HCT116 (cell line): ENCODE measurements at regions not wholly inside any gene's neighbourhood (a gene's known extent, or its start where the extent isn't known, plus 50 kb on each side); places are given as distances from the start of the nearest gene placed in this dataset.

Source experiments
- ATAC-seq: fragments of 200-7000 bp; cut with Tn5 transposase; 2 replicates; pipeline ENCODE4 v1.9.1; 2020; ENCODE audit warnings: mild to moderate bottlenecking, moderate library complexity
- BruUV-seq: library from RNA; stranded (reverse); fragments of 400-500 nt; replicated peaks from 2 replicates; lab custom pipeline; 2021; lab: Mats Ljungman, UMichigan
- CTCF ChIA-PET: fragments of 300-600 bp; sonication (Branson Sonifier 250); formaldehyde crosslinking; loops from one replicate; lab custom pipeline; 2021; ENCODE audit warnings: antibody characterized with exemption; lab: Charles Lee
- POLR2A ChIA-PET: fragments of 300-600, 350-600 bp; sonication (Branson Sonifier 250); formaldehyde crosslinking; loops from one replicate; lab custom pipeline; 2021; ENCODE audit warnings: antibody characterized with exemption; lab: Charles Lee
- RAD21 ChIA-PET, 2 experiments: fragments of 300-600 bp; sonication (Branson Sonifier 250); formaldehyde crosslinking; loops; one replicate each; lab custom pipeline; 2023; ENCODE audit warnings: low total read pairs in 2 of 2; ENCODE audit not compliant: uncharacterized antibody in 2 of 2, unreplicated experiment in 2 of 2, low non-redundant PET in 1 of 2; lab: Charles Lee
- DNase-seq: peaks from one replicate; pipeline ENCODE4 v3.0.0-alpha.2; 2010; ENCODE audit warnings: low read depth, low spot score
- H2AFZ ChIP-seq: fragments of 200-600 bp; shearing (Covaris generic), sonication (generic); 2 replicates; pipeline ENCODE4 v1.6.1; 2017; ENCODE audit warnings: low read depth, mixed run types, mixed read lengths, antibody characterized with exemption, low read length; ENCODE audit not compliant: poor library complexity, severe bottlenecking
- H3K27ac ChIP-seq: 2 replicates; pipeline ENCODE4 v1.5.1; 2012; ENCODE audit warnings: low read depth, low read length
- H3K27me3 ChIP-seq: fragments of 200-600 bp; sonication (generic); 2 replicates; pipeline ENCODE4 v1.6.1; 2016; ENCODE audit warnings: mixed run types, low read length, mixed read lengths; ENCODE audit not compliant: insufficient read depth
- H3K36me3 ChIP-seq, 2 experiments: fragments of 200-500 bp in 1 of 2; fragments of 200-600 bp in 1 of 2; sonication (Bioruptor generic) in 1 of 2; sonication (generic) in 1 of 2; 2 replicates each; pipeline versions ENCODE4 v1.5.1 to v1.6.1; 2014 to 2016; ENCODE audit warnings: low read length in 2 of 2, inconsistent platforms in 1 of 2, mixed read lengths in 1 of 2, mixed run types in 1 of 2; ENCODE audit not compliant: insufficient read depth in 2 of 2, control insufficient read depth in 1 of 2
- H3K4me1 ChIP-seq, 2 experiments: fragments of 200-600 bp in 1 of 2; sonication (generic) in 1 of 2; 2 replicates each; pipeline versions ENCODE4 v1.5.1 to v1.6.1; 2012 to 2017; ENCODE audit warnings: low read length in 2 of 2, inconsistent platforms in 1 of 2, mild to moderate bottlenecking in 1 of 2, mixed read lengths in 1 of 2, mixed run types in 1 of 2, moderate library complexity in 1 of 2; ENCODE audit not compliant: insufficient read depth in 2 of 2, control insufficient read depth in 1 of 2
- H3K4me2 ChIP-seq: fragments of 200-600 bp; sonication (generic); 2 replicates; pipeline ENCODE4 v1.6.1; 2017; ENCODE audit warnings: mixed run types, low read length, mixed read lengths
- H3K4me3 ChIP-seq, 2 experiments: fragments of 200-600 bp in 1 of 2; sonication (generic) in 1 of 2; replicated peaks in 1 of 2; 2 replicates each; pipeline ENCODE4 v1.5.1; 2011 to 2016; ENCODE audit warnings: low read length in 2 of 2, control low read depth in 1 of 2, low read depth in 1 of 2, mild to moderate bottlenecking in 1 of 2, mixed read lengths in 1 of 2, mixed run types in 1 of 2
- H3K79me2 ChIP-seq: fragments of 200-600 bp; sonication (generic); 2 replicates; pipeline ENCODE4 v1.6.1; 2017; ENCODE audit warnings: mild to moderate bottlenecking, mixed run types, low read length, moderate library complexity, mixed read lengths; ENCODE audit not compliant: insufficient read depth
- H3K9ac ChIP-seq: fragments of 200-600 bp; sonication (generic); 2 replicates; pipeline ENCODE4 v1.6.1; 2016; ENCODE audit warnings: low read length, mixed read lengths
- H3K9me2 ChIP-seq: fragments of 200-600 bp; sonication (generic), shearing (Covaris generic); 2 replicates; pipeline ENCODE4 v1.6.1; 2017; ENCODE audit warnings: mixed run types, mild to moderate bottlenecking, moderate library complexity; ENCODE audit not compliant: insufficient read depth
- H3K9me3 ChIP-seq, 2 experiments: fragments of 200-500 bp in 1 of 2; fragments of 200-600 bp in 1 of 2; sonication (Bioruptor generic) in 1 of 2; sonication (generic) in 1 of 2; 2 replicates each; pipeline ENCODE4 v1.6.1; 2014 to 2017; ENCODE audit warnings: low read length in 2 of 2, mixed read lengths in 2 of 2, inconsistent platforms in 1 of 2, low read depth in 1 of 2, mild to moderate bottlenecking in 1 of 2, mixed run types in 1 of 2, moderate library complexity in 1 of 2; ENCODE audit not compliant: control insufficient read depth in 1 of 2, insufficient read depth in 1 of 2
- H4K20me1 ChIP-seq: fragments of 200-600 bp; sonication (generic), shearing (Covaris generic); 2 replicates; pipeline ENCODE4 v1.6.1; 2017; ENCODE audit warnings: mixed run types, mild to moderate bottlenecking, moderate library complexity; ENCODE audit not compliant: insufficient read depth
- CEBPB ChIP-seq: IDR thresholded peaks from 2 replicates; pipeline ENCODE4 v1.6.1; 2012; ENCODE audit warnings: low read depth
- POLR2A ChIP-seq: IDR thresholded peaks from 2 replicates; pipeline ENCODE4 v1.7.0; 2011; ENCODE audit warnings: borderline replicate concordance; ENCODE audit not compliant: insufficient read depth, insufficient read length; ENCODE audit errors: extremely low read depth
- RAD21 ChIP-seq: IDR thresholded peaks from 2 replicates; pipeline ENCODE4 v1.6.1; 2012; ENCODE audit warnings: low read depth, mild to moderate bottlenecking
- REST ChIP-seq: IDR thresholded peaks from 2 replicates; pipeline ENCODE4 v1.6.1; 2012; ENCODE audit warnings: low read depth
- SRF ChIP-seq: IDR thresholded peaks from 2 replicates; pipeline ENCODE4 v1.6.1; 2012; ENCODE audit warnings: low read depth
- ZFX ChIP-seq: fragments of 450-650 bp; IDR thresholded peaks from 2 replicates; pipeline ENCODE4 v1.6.1; 2017
- intact Hi-C: fragments of 100-400 bp; cut with micrococcal nuclease; formaldehyde crosslinking; loops from 2 replicates; pipeline ENCODE4 v1.10.0; 2022
- TF ChIP-seq, protein P1 (sequence below): IDR thresholded peaks from 2 replicates; pipeline ENCODE4 v1.6.1; 2012

GRCh38 chr12:124647316-124647715, 79.9 kb upstream of the NCOR2 start (continued):
- no peak for TF ChIP-seq CEBPB

- intact Hi-C loops = no loop called here
- ChIA-PET RAD21 (no interaction called here), POLR2A (no interaction called here), CTCF (no interaction called here)
- no peaks in the 10 kb centered on the region for H3K79me2 ChIP-seq
- no peaks in the 10 kb centered on the region for H3K36me3 ChIP-seq
- peaks cover 4 to 13% of the 10 kb centered on the region in 2 experiments; a peak in 2 of 4 replicates for H3K9me3 ChIP-seq
- no peaks in the 10 kb centered on the region for H3K4me1 ChIP-seq
- no peak overlapping the region for H3K4me3 ChIP-seq
- DNase-seq = no peak
- no peaks in the 10 kb centered on the region for H3K27me3 ChIP-seq
- H3K4me2 ChIP-seq = no peak overlapping the region
- H3K9me2 ChIP-seq = no peaks in the 10 kb centered on the region
- H4K20me1 ChIP-seq = no peaks in the 10 kb centered on the region
- TF ChIP-seq RAD21 (no peak), CEBPB (no peak), SRF (no peak), POLR2A (no peak), REST (no peak), ZFX (no peak)
- TF ChIP-seq, protein P1, sequence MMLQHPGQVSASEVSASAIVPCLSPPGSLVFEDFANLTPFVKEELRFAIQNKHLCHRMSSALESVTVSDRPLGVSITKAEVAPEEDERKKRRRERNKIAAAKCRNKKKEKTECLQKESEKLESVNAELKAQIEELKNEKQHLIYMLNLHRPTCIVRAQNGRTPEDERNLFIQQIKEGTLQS = no peak
- ATAC-seq = no peak
- no TSS peak for BruUV-seq
- H3K27ac ChIP-seq = no peak overlapping the region
- H2AFZ ChIP-seq = no peak overlapping the region
- H3K9ac ChIP-seq = no peak overlapping the region
Observed at GRCh38 chr12:124646385-124647230, 79.2 kb upstream of the NCOR2 start.
